K562 (cell line): ENCODE measurements at regions not wholly inside any gene's neighbourhood (a gene's known extent, or its start where the extent isn't known, plus 50 kb on each side); places are given as distances from the start of the nearest gene placed in this dataset.

Experiments
- ATAC-seq: fragments of 200-7000 bp; cut with Tn5 transposase; 3 replicates; pipeline ENCODE4 v1.9.1; 2020; ENCODE audit warnings: moderate library complexity
- BruUV-seq: library from RNA; stranded (reverse); fragments of 400-500 nt; replicated peaks from 2 replicates; lab custom pipeline; 2021; lab: Mats Ljungman, UMichigan
- CTCF ChIA-PET: fragments of 300-600 bp; formaldehyde crosslinking; extraction: SDS; loops from one replicate; lab custom pipeline; 2021; ENCODE audit warnings: low intra/inter-chr PET ratio; lab: Yijun Ruan, JAX
- POLR2A ChIA-PET: fragments of 300-600, 350-650 bp; sonication (Branson Sonifier 250); formaldehyde crosslinking; extraction: SDS; loops from one replicate; lab custom pipeline; 2021; ENCODE audit warnings: antibody characterized with exemption, inconsistent platforms; lab: Yijun Ruan, JAX
- DNase-seq, 4 experiments: peaks; one replicate each; pipeline versions ENCODE4 v3.0.0 to v3.0.0-alpha.2; 2011 to 2018; ENCODE audit warnings: low spot score in 3 of 4, mixed read lengths in 3 of 4; ENCODE audit errors: extremely low read depth in 1 of 4
- FAIRE-seq: peaks from 2 replicates; lab custom pipeline; 2011; peaks lifted over from hg19 to GRCh38; lab: Jason Lieb, UNC
- H2AFZ ChIP-seq: 2 replicates; pipeline ENCODE4 v1.6.0; 2011; ENCODE audit warnings: low read depth, low read length, control low read depth, inconsistent platforms
- H3K27ac ChIP-seq: fragments of 200-600 bp; 3 replicates; pipeline ENCODE4 v1.8.0; 2011; ENCODE audit warnings: low read depth, mild to moderate bottlenecking, control low read depth, inconsistent platforms, low read length, moderate library complexity, mixed read lengths; ENCODE audit errors: extremely low read depth
- H3K27me3 ChIP-seq, 2 experiments: fragments of 300-600 bp in 1 of 2; 2 replicates in 1 of 2; 3 replicates in 1 of 2; pipeline versions ENCODE4 v1.6.0 to v1.8.0; 2011; ENCODE audit warnings: inconsistent platforms in 2 of 2, low read length in 2 of 2, mild to moderate bottlenecking in 1 of 2, mixed read lengths in 1 of 2, moderate library complexity in 1 of 2; ENCODE audit not compliant: control insufficient read depth in 2 of 2, insufficient read depth in 2 of 2
- H3K36me3 ChIP-seq: fragments of 300-600 bp; 3 replicates; pipeline ENCODE4 v1.8.0; 2011; ENCODE audit warnings: mild to moderate bottlenecking, low read length, inconsistent platforms; ENCODE audit not compliant: control insufficient read depth, insufficient read depth
- H3K4me1 ChIP-seq, 2 experiments: fragments of 200-600 bp in 1 of 2; replicated peaks in 1 of 2; 2 replicates in 1 of 2; 3 replicates in 1 of 2; pipeline versions ENCODE4 v1.5.1 to v1.8.0; 2011; ENCODE audit warnings: inconsistent platforms in 2 of 2, low read length in 2 of 2, mild to moderate bottlenecking in 1 of 2, mixed read lengths in 1 of 2, moderate library complexity in 1 of 2; ENCODE audit not compliant: control insufficient read depth in 2 of 2, insufficient read depth in 2 of 2
- H3K4me2 ChIP-seq: 2 replicates; pipeline ENCODE4 v1.6.1; 2011; ENCODE audit warnings: low read length, control low read depth, inconsistent platforms, mixed read lengths; ENCODE audit not compliant: insufficient read depth
- H3K4me3 ChIP-seq: fragments of 200-600 bp; sonication (generic), shearing (Covaris generic); 2 replicates; pipeline ENCODE4 v1.5.1; 2016; ENCODE audit warnings: control low read depth, inconsistent platforms
- H3K79me2 ChIP-seq: fragments of 200-600 bp; 3 replicates; pipeline ENCODE4 v1.8.0; 2011; ENCODE audit warnings: low read length, inconsistent platforms; ENCODE audit not compliant: control insufficient read depth, insufficient read depth
- H3K9ac ChIP-seq, 2 experiments: 2 replicates each; pipeline versions ENCODE4 v1.6.0 to v1.6.1; 2011; ENCODE audit warnings: low read depth in 2 of 2, low read length in 2 of 2, control low read depth in 1 of 2, inconsistent platforms in 1 of 2, mild to moderate bottlenecking in 1 of 2, mixed read lengths in 1 of 2; ENCODE audit not compliant: insufficient read depth in 1 of 2
- H3K9me1 ChIP-seq: one replicate; pipeline ENCODE4 v1.6.0; 2011; ENCODE audit warnings: inconsistent platforms, mild to moderate bottlenecking, low read length, moderate library complexity; ENCODE audit not compliant: control insufficient read depth, insufficient read depth
- H3K9me3 ChIP-seq: replicated peaks from 2 replicates; pipeline ENCODE4 v1.5.1; 2011; ENCODE audit warnings: low read depth, low read length, inconsistent platforms; ENCODE audit not compliant: control insufficient read depth, insufficient read depth
- H4K20me1 ChIP-seq: replicated peaks from 2 replicates; pipeline ENCODE4 v1.6.1; 2011; ENCODE audit warnings: low read length, inconsistent platforms, mixed read lengths; ENCODE audit not compliant: control insufficient read depth, insufficient read depth
- C11orf30 ChIP-seq: fragments of 450-650 bp; IDR thresholded peaks from 2 replicates; pipeline ENCODE4 v1.6.1; 2016; ENCODE audit warnings: low read depth, mild to moderate bottlenecking
- CBFB ChIP-seq: sonication (generic); formaldehyde crosslinking; IDR thresholded peaks from 2 replicates; pipeline ENCODE4 v1.4.0; 2020; ENCODE audit warnings: mild to moderate bottlenecking, missing genetic modification reagents
- CEBPG ChIP-seq, 3 experiments: fragments of 200-800 bp in 1 of 3; sonication (Bioruptor generic) in 1 of 3; sonication (generic) in 1 of 3; formaldehyde crosslinking in 1 of 3; IDR thresholded peaks in 2 of 3; conservative IDR thresholded peaks in 1 of 3; 2 replicates each; pipeline versions ENCODE4 v1.6.1 to v1.8.0; 2016 to 2022; ENCODE audit warnings: missing compliant biosample characterization in 2 of 3, missing genetic modification characterization in 2 of 3, mild to moderate bottlenecking in 1 of 3, missing genetic modification reagents in 1 of 3
- FOXJ2 ChIP-seq: fragments of 200-800 bp; sonication (Bioruptor generic); IDR thresholded peaks from 2 replicates; pipeline ENCODE4 v1.6.1; 2016; ENCODE audit warnings: missing genetic modification characterization, missing compliant biosample characterization
- GTF2A2 ChIP-seq: IDR thresholded peaks from 2 replicates; pipeline ENCODE4 v1.6.1; 2016; ENCODE audit warnings: mild to moderate bottlenecking, missing genetic modification characterization, missing compliant biosample characterization
- KDM2B ChIP-seq: fragments of 250-450 bp; sonication (Bioruptor Pico); IDR thresholded peaks from 2 replicates; pipeline ENCODE4 v1.8.0; 2021; ENCODE audit warnings: mild to moderate bottlenecking, moderate library complexity
- MECOM ChIP-seq: fragments of 250-450 bp; sonication (Bioruptor Pico); IDR thresholded peaks from 2 replicates; pipeline ENCODE4 v1.8.0; 2022; ENCODE audit warnings: inconsistent platforms
- PCBP2 ChIP-seq: fragments of 200-400 bp; formaldehyde crosslinking; IDR thresholded peaks from 2 replicates; pipeline ENCODE4 v1.6.1; 2018; ENCODE audit warnings: low read length, low read depth, mild to moderate bottlenecking, moderate library complexity; ENCODE audit not compliant: poor library complexity, severe bottlenecking
- PHF21A ChIP-seq: fragments of 450-650 bp; IDR thresholded peaks from 2 replicates; pipeline ENCODE4 v1.6.1; 2017; ENCODE audit warnings: low read depth, borderline replicate concordance
- SNIP1 ChIP-seq: fragments of 450-650 bp; IDR thresholded peaks from 2 replicates; pipeline ENCODE4 v1.7.1; 2017; ENCODE audit warnings: low read depth, mild to moderate bottlenecking
- SRSF1 ChIP-seq: fragments of 200-400 bp; formaldehyde crosslinking; IDR thresholded peaks from 2 replicates; pipeline ENCODE4 v1.6.1; 2017; ENCODE audit warnings: mild to moderate bottlenecking, low read depth, low read length, moderate library complexity
- SRSF9 ChIP-seq: fragments of 200-400 bp; formaldehyde crosslinking; IDR thresholded peaks from 2 replicates; pipeline ENCODE4 v1.6.1; 2017; ENCODE audit warnings: low read depth, low read length, borderline replicate concordance
- TOE1 ChIP-seq, 2 experiments: fragments of 450-650 bp in 1 of 2; sonication (generic) in 1 of 2; formaldehyde crosslinking in 1 of 2; IDR thresholded peaks; 2 replicates each; pipeline versions ENCODE4 v1.7.1 to v1.8.0; 2016 to 2022; ENCODE audit warnings: borderline replicate concordance in 2 of 2, mild to moderate bottlenecking in 2 of 2, antibody characterized with exemption in 1 of 2, inconsistent platforms in 1 of 2, low read depth in 1 of 2, missing genetic modification reagents in 1 of 2, moderate library complexity in 1 of 2
- ZFX ChIP-seq: sonication (generic); formaldehyde crosslinking; IDR thresholded peaks from 2 replicates; pipeline ENCODE4 v1.8.0; 2022; ENCODE audit warnings: mild to moderate bottlenecking, missing genetic modification reagents, moderate library complexity
- ZNF785 ChIP-seq: fragments of 250-450 bp; sonication (Bioruptor Pico); IDR thresholded peaks from 2 replicates; pipeline ENCODE4 v1.4.0; 2020; ENCODE audit warnings: mild to moderate bottlenecking
- WGBS: fragments of 100-300 bp; shearing (Covaris generic); methylation state at CpG from one replicate; pipeline ENCODE4 v1.1.6; 2016; ENCODE audit warnings: low coverage, mixed read lengths; ENCODE audit not compliant: insufficient coverage; ENCODE audit errors: missing lambda C conversion rate; 5-methylcytosine and 5-hydroxymethylcytosine counted together
- in situ Hi-C: fragments of 300-500 bp; cut with MboI; formaldehyde crosslinking; loops from 4 replicates; pipeline ENCODE4 v1.15.0; 2018; ENCODE audit warnings: inconsistent platforms, mixed read lengths
- intact Hi-C: fragments of 100-400 bp; cut with micrococcal nuclease; formaldehyde crosslinking; loops from 2 replicates; pipeline ENCODE4 v1.14.2; 2022
- TF ChIP-seq, protein P1 (sequence below): fragments of 200-800 bp; sonication (Bioruptor generic); IDR thresholded peaks from 2 replicates; pipeline ENCODE4 v1.6.1; 2017; ENCODE audit warnings: missing genetic modification characterization, missing compliant biosample characterization
- TF ChIP-seq, protein P2 (sequence below): fragments of 250-450 bp; sonication (Bioruptor Pico); IDR thresholded peaks from 2 replicates; pipeline ENCODE4 v1.8.0; 2021; ENCODE audit warnings: moderate library complexity, mild to moderate bottlenecking, inconsistent platforms
- TF ChIP-seq, protein P3 (sequence below): fragments of 250-450 bp; sonication (Bioruptor Pico); IDR thresholded peaks from 2 replicates; pipeline ENCODE4 v1.8.0; 2021; ENCODE audit warnings: moderate library complexity, mild to moderate bottlenecking, inconsistent platforms
- TF ChIP-seq, protein P4 (sequence below): fragments of 250-450 bp; sonication (Bioruptor Pico); IDR thresholded peaks from 2 replicates; pipeline ENCODE4 v1.8.0; 2021; ENCODE audit warnings: borderline replicate concordance, mild to moderate bottlenecking, moderate library complexity; ENCODE audit not compliant: poor library complexity, severe bottlenecking

DNA sequence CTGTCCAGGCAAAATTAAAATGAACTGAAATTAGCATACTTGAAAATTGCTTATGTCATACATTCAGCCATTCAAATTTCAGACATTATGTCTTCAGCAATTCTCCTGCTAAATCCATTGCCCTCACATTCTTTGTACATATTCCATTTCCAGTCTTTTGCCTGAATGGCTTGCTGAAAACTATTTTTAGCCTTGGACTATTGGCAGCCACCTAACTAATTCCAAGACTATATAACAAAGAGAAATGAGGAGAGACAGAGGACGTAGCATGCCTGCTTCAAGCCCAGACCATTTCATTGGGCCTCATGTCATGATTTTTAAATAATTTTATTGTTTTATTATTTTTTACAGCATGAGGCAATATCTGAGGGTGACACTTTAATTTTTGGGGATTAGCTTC, 100.3 kb downstream of the MRPS30 start:
- POLR2A ChIA-PET = no interaction called here
- no peaks in the 10 kb centered on the region for H3K9me1 ChIP-seq
- no peak for ATAC-seq
- intact Hi-C loops = no loop called here
- CTCF ChIA-PET = no interaction called here
- FAIRE-seq = no peak
- H3K79me2 ChIP-seq = no peaks in the 10 kb centered on the region
- no peak overlapping the region for H2AFZ ChIP-seq
- no peaks in the 10 kb centered on the region for H3K9me3 ChIP-seq
- no peak overlapping the region for H3K9ac ChIP-seq
- no peaks in the 10 kb centered on the region for H3K27me3 ChIP-seq
- in situ Hi-C loops = no loop called here
- BruUV-seq = no TSS peak
- DNase-seq = no peak
- no peak overlapping the region for H3K27ac ChIP-seq
- no peaks in the 10 kb centered on the region for H4K20me1 ChIP-seq
- H3K36me3 ChIP-seq = no peaks in the 10 kb centered on the region
- H3K4me1 ChIP-seq = no peaks in the 10 kb centered on the region
- WGBS = 0% methylated on average over 1 of the region's 1 CpG
- H3K4me2 ChIP-seq = no peak overlapping the region
- no peak overlapping the region for H3K4me3 ChIP-seq
- no peak for TF ChIP-seq SRSF1
- TF ChIP-seq MECOM = no peak
- TF ChIP-seq, protein P1, sequence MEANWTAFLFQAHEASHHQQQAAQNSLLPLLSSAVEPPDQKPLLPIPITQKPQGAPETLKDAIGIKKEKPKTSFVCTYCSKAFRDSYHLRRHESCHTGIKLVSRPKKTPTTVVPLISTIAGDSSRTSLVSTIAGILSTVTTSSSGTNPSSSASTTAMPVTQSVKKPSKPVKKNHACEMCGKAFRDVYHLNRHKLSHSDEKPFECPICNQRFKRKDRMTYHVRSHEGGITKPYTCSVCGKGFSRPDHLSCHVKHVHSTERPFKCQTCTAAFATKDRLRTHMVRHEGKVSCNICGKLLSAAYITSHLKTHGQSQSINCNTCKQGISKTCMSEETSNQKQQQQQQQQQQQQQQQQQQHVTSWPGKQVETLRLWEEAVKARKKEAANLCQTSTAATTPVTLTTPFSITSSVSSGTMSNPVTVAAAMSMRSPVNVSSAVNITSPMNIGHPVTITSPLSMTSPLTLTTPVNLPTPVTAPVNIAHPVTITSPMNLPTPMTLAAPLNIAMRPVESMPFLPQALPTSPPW (CRISPR knock-in tag) = no peak
- TF ChIP-seq CEBPG (CRISPR knock-in tag; IDR thresholded peaks at IDR 0.05) = no peak
- no peak for TF ChIP-seq CEBPG (tag; conservative IDR thresholded peaks at IDR 0.05 in 1 of 2, IDR thresholded peaks at IDR 0.05 in 1 of 2)
- TF ChIP-seq C11orf30 = no peak
- TF ChIP-seq, protein P2, sequence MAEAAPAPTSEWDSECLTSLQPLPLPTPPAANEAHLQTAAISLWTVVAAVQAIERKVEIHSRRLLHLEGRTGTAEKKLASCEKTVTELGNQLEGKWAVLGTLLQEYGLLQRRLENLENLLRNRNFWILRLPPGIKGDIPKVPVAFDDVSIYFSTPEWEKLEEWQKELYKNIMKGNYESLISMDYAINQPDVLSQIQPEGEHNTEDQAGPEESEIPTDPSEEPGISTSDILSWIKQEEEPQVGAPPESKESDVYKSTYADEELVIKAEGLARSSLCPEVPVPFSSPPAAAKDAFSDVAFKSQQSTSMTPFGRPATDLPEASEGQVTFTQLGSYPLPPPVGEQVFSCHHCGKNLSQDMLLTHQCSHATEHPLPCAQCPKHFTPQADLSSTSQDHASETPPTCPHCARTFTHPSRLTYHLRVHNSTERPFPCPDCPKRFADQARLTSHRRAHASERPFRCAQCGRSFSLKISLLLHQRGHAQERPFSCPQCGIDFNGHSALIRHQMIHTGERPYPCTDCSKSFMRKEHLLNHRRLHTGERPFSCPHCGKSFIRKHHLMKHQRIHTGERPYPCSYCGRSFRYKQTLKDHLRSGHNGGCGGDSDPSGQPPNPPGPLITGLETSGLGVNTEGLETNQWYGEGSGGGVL (CRISPR knock-in tag) = no peak
- no peak for TF ChIP-seq TOE1 (IDR thresholded peaks at IDR 0.05; ENCODE audit: borderline replicate concordance)
- TF ChIP-seq TOE1 (CRISPR knock-in tag; IDR thresholded peaks at IDR 0.05; ENCODE audit: borderline replicate concordance, low read depth) = no peak
- TF ChIP-seq KDM2B = no peak
- TF ChIP-seq PHF21A = no peak
- TF ChIP-seq FOXJ2 (tag) = no peak
- no peak for TF ChIP-seq CBFB
- no peak for TF ChIP-seq PCBP2
- TF ChIP-seq SNIP1 = no peak
- no peak for TF ChIP-seq ZNF785 (CRISPR knock-in tag)
- no peak for TF ChIP-seq ZFX (CRISPR knock-in tag)
- no peak for TF ChIP-seq SRSF9
- TF ChIP-seq, protein P3, sequence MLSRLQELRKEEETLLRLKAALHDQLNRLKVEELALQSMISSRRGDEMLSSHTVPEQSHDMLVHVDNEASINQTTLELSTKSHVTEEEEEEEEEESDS (CRISPR knock-in tag) = no peak
- TF ChIP-seq, protein P4, sequence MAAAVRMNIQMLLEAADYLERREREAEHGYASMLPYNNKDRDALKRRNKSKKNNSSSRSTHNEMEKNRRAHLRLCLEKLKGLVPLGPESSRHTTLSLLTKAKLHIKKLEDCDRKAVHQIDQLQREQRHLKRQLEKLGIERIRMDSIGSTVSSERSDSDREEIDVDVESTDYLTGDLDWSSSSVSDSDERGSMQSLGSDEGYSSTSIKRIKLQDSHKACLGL (CRISPR knock-in tag) = no peak
- TF ChIP-seq GTF2A2 (tag) = no peak
